Endodermal cell (in vitro differentiated cells): ENCODE measurements at regions not wholly inside any gene's neighbourhood (a gene's known extent, or its start where the extent isn't known, plus 50 kb on each side); places are given as distances from the start of the nearest gene placed in this dataset.

Experiments
- DNase-seq: peaks from one replicate; pipeline ENCODE4 v3.0.0-alpha.2; 2017
- H3K27ac ChIP-seq: 2 replicates; pipeline ENCODE4 v1.5.1; 2013; ENCODE audit warnings: mild to moderate bottlenecking, low read depth, low read length, moderate library complexity
- H3K27me3 ChIP-seq: 2 replicates; pipeline ENCODE4 v1.6.1; 2013; ENCODE audit warnings: mild to moderate bottlenecking, low read length, moderate library complexity; ENCODE audit not compliant: insufficient read depth, control insufficient read depth, poor library complexity, severe bottlenecking
- H3K36me3 ChIP-seq: 2 replicates; pipeline ENCODE4 v1.7.0; 2013; ENCODE audit warnings: mild to moderate bottlenecking, low read length, moderate library complexity; ENCODE audit not compliant: control insufficient read depth, insufficient read depth
- H3K4me1 ChIP-seq: one replicate; pipeline ENCODE4 v1.7.0; 2013; ENCODE audit warnings: low read length; ENCODE audit not compliant: control insufficient read depth, insufficient read depth
- H3K4me3 ChIP-seq: 2 replicates; pipeline ENCODE4 v1.5.1; 2013; ENCODE audit warnings: mild to moderate bottlenecking, low read length, moderate library complexity
- H3K9ac ChIP-seq: 2 replicates; pipeline ENCODE4 v1.6.1; 2013; ENCODE audit warnings: mild to moderate bottlenecking, low read length, moderate library complexity; ENCODE audit not compliant: poor library complexity, severe bottlenecking; ENCODE audit errors: extremely low read depth
- H3K9me3 ChIP-seq: 2 replicates; pipeline ENCODE4 v1.6.1; 2013; ENCODE audit warnings: mild to moderate bottlenecking, low read length, moderate library complexity; ENCODE audit not compliant: control insufficient read depth
- H3K27ac Mint-ChIP-seq: 2 replicates; pipeline ENCODE4 v1.8.0; 2020; ENCODE audit warnings: mixed read lengths
- H3K27me3 Mint-ChIP-seq: 2 replicates; pipeline ENCODE4 v1.8.0; 2021; ENCODE audit warnings: mild to moderate bottlenecking, mixed read lengths; ENCODE audit not compliant: insufficient read depth
- H3K36me3 Mint-ChIP-seq: 2 replicates; pipeline ENCODE4 v1.8.0; 2020; ENCODE audit warnings: low read depth, mixed read lengths
- H3K4me1 Mint-ChIP-seq: 2 replicates; pipeline ENCODE4 v1.8.0; 2020; ENCODE audit warnings: mixed read lengths
- H3K4me3 Mint-ChIP-seq: 2 replicates; pipeline ENCODE4 v1.8.0; 2020; ENCODE audit warnings: mild to moderate bottlenecking, moderate library complexity, mixed read lengths
- H3K9me3 Mint-ChIP-seq: 2 replicates; pipeline ENCODE4 v1.8.0; 2020; ENCODE audit warnings: mild to moderate bottlenecking, mixed read lengths
- WGBS, 2 experiments: methylation state at CpG; one replicate each; pipeline versions ENCODE4 v1.1.5 to v1.1.7; 2013; ENCODE audit warnings: missing lambda C conversion rate in 2 of 2, mixed read lengths in 1 of 2; ENCODE audit not compliant: insufficient coverage in 1 of 2, insufficient read length in 1 of 2; 5-methylcytosine and 5-hydroxymethylcytosine counted together
- TF ChIP-seq, protein P1 (sequence below): fragments of 200-600 bp; sonication (generic); conservative IDR thresholded peaks from 2 replicates; pipeline ENCODE4 v1.5.0; 2021; ENCODE audit warnings: antibody characterized with exemption, mild to moderate bottlenecking

GRCh38 chr2:54404270-54404669, 51.9 kb upstream of the SPTBN1 start:
- Mint-ChIP-seq H3K4me1 (peaks cover 31% of the 10 kb centered on the region), H3K4me3 (no peak overlapping the region), H3K36me3 (no peaks in the 10 kb centered on the region), H3K9me3 (no peaks in the 10 kb centered on the region), H3K27ac (no peak overlapping the region), H3K27me3 (no peaks in the 10 kb centered on the region)
- H3K9ac ChIP-seq: no peak overlapping the region
- no peak for DNase-seq
- H3K36me3 ChIP-seq: no peaks in the 10 kb centered on the region
- WGBS, 2 experiments: 100% methylated on average over 4 of the region's 4 CpGs; no CpG with 5 or more reads in 1 of the 2 experiments
- no peaks in the 10 kb centered on the region for H3K4me1 ChIP-seq
- no peak overlapping the region for H3K4me3 ChIP-seq
- H3K9me3 ChIP-seq: no peaks in the 10 kb centered on the region
- TF ChIP-seq, protein P1, sequence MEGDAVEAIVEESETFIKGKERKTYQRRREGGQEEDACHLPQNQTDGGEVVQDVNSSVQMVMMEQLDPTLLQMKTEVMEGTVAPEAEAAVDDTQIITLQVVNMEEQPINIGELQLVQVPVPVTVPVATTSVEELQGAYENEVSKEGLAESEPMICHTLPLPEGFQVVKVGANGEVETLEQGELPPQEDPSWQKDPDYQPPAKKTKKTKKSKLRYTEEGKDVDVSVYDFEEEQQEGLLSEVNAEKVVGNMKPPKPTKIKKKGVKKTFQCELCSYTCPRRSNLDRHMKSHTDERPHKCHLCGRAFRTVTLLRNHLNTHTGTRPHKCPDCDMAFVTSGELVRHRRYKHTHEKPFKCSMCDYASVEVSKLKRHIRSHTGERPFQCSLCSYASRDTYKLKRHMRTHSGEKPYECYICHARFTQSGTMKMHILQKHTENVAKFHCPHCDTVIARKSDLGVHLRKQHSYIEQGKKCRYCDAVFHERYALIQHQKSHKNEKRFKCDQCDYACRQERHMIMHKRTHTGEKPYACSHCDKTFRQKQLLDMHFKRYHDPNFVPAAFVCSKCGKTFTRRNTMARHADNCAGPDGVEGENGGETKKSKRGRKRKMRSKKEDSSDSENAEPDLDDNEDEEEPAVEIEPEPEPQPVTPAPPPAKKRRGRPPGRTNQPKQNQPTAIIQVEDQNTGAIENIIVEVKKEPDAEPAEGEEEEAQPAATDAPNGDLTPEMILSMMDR: no peak
- no peaks in the 10 kb centered on the region for H3K27me3 ChIP-seq
- no peak overlapping the region for H3K27ac ChIP-seq

- no peak overlapping the region for H3K27ac ChIP-seq
- no peak overlapping the region for H3K4me3 ChIP-seq
- Mint-ChIP-seq H3K4me3 (no peak overlapping the region), H3K27me3 (no peaks in the 10 kb centered on the region), H3K36me3 (no peaks in the 10 kb centered on the region), H3K4me1 (peaks cover 31% of the 10 kb centered on the region), H3K27ac (no peak overlapping the region), H3K9me3 (no peaks in the 10 kb centered on the region)
- no peaks in the 10 kb centered on the region for H3K4me1 ChIP-seq
- TF ChIP-seq, protein P1: no peak
- no peak overlapping the region for H3K9ac ChIP-seq
- H3K36me3 ChIP-seq: no peaks in the 10 kb centered on the region
- H3K9me3 ChIP-seq: no peaks in the 10 kb centered on the region
- no peaks in the 10 kb centered on the region for H3K27me3 ChIP-seq
- DNase-seq: no peak
- WGBS, 2 experiments: 89 to 96% methylated on average over 3 to 4 of the region's 4 CpGs
Measured at GRCh38 chr2:54406031-54406430, 50.1 kb upstream of the SPTBN1 start.
